A549 (cell line): ENCODE measurements at regions not wholly inside any gene's neighbourhood (a gene's known extent, or its start where the extent isn't known, plus 50 kb on each side); places are given as distances from the start of the nearest gene placed in this dataset.

Experiments used
- ATAC-seq, 2 experiments: fragments of 200-7000 bp in 1 of 2; fragments of >200 bp in 1 of 2; cut with Nextera tagmentation in 1 of 2; cut with Tn5 transposase in 1 of 2; 3 replicates each; pipeline versions ENCODE4 v1.8.0 to v1.9.1; 2018 to 2020; ENCODE audit warnings: mild to moderate bottlenecking in 1 of 2, moderate library complexity in 1 of 2
- CTCF ChIA-PET: fragments of 300-600 bp; sonication (Branson Sonifier 250); formaldehyde crosslinking; extraction: SDS; loops from one replicate; lab custom pipeline; 2021; ENCODE audit warnings: antibody characterized with exemption, inconsistent platforms; lab: Yijun Ruan, JAX
- POLR2A ChIA-PET: fragments of 350-600 bp; formaldehyde crosslinking; extraction: SDS; loops from one replicate; lab custom pipeline; 2021; ENCODE audit warnings: antibody characterized with exemption, inconsistent platforms; lab: Yijun Ruan, JAX
- DNase-seq, 2 experiments: peaks; one replicate each; pipeline versions ENCODE4 v3.0.0 to v3.0.0-alpha.2; 2011 to 2016; ENCODE audit warnings: low read depth in 1 of 2, low spot score in 1 of 2
- FAIRE-seq: peaks from 2 replicates; lab custom pipeline; 2011; peaks lifted over from hg19 to GRCh38; lab: Jason Lieb, UNC
- H3K27ac ChIP-seq, 2 experiments: fragments of >200 bp; sonication (Bioruptor Twin); formaldehyde crosslinking; 3 replicates each; pipeline ENCODE4 v1.5.1; 2016 to 2017
- H3K4me1 ChIP-seq: fragments of >200 bp; sonication (Bioruptor Twin); formaldehyde crosslinking; 3 replicates; pipeline ENCODE4 v1.6.1; 2016
- H3K4me2 ChIP-seq: fragments of >200 bp; sonication (Bioruptor Twin); formaldehyde crosslinking; 3 replicates; pipeline ENCODE4 v1.6.1; 2016
- H3K4me3 ChIP-seq: fragments of >200 bp; sonication (Bioruptor Twin); formaldehyde crosslinking; 3 replicates; pipeline ENCODE4 v1.5.1; 2016
- H3K9me3 ChIP-seq: fragments of >200 bp; sonication (Bioruptor Twin); formaldehyde crosslinking; 3 replicates; pipeline ENCODE4 v1.6.1; 2016
- BHLHE40 ChIP-seq: IDR thresholded peaks from 2 replicates; pipeline ENCODE4 v1.6.1; 2012; ENCODE audit warnings: low read depth, low read length, inconsistent platforms
- E2F6 ChIP-seq: IDR thresholded peaks from 2 replicates; pipeline ENCODE4 v1.6.1; 2012; ENCODE audit warnings: low read depth, borderline replicate concordance
- EHF ChIP-seq: fragments of 250-450 bp; sonication (Bioruptor Pico); IDR thresholded peaks from 2 replicates; pipeline ENCODE4 v1.5.0; 2020; ENCODE audit warnings: mild to moderate bottlenecking
- FOSB ChIP-seq: fragments of 250-450 bp; sonication (Bioruptor Pico); IDR thresholded peaks from 2 replicates; pipeline ENCODE4 v1.5.0; 2020; ENCODE audit warnings: mild to moderate bottlenecking, moderate library complexity
- FOXS1 ChIP-seq: fragments of 250-450 bp; sonication (Bioruptor Pico); IDR thresholded peaks from 2 replicates; pipeline ENCODE4 v1.5.0; 2020; ENCODE audit warnings: mild to moderate bottlenecking, moderate library complexity
- GATA3 ChIP-seq: IDR thresholded peaks from 2 replicates; pipeline ENCODE4 v1.6.1; 2012; ENCODE audit warnings: borderline replicate concordance
- HDAC2 ChIP-seq: fragments of 200-600 bp; sonication (generic); IDR thresholded peaks from 2 replicates; pipeline ENCODE4 v1.6.1; 2016
- HOXA7 ChIP-seq: fragments of 250-450 bp; sonication (Bioruptor Pico); IDR thresholded peaks from 2 replicates; pipeline ENCODE4 v1.5.0; 2020; ENCODE audit warnings: mild to moderate bottlenecking, moderate library complexity
- HOXB13 ChIP-seq: fragments of 250-450 bp; sonication (Bioruptor Pico); IDR thresholded peaks from 2 replicates; pipeline ENCODE4 v1.5.0; 2020; ENCODE audit warnings: low read depth, mild to moderate bottlenecking, moderate library complexity
- HOXB5 ChIP-seq: fragments of 250-450 bp; sonication (Bioruptor Pico); IDR thresholded peaks from 2 replicates; pipeline ENCODE4 v1.5.0; 2020; ENCODE audit warnings: mild to moderate bottlenecking, moderate library complexity
- JUNB ChIP-seq: fragments of >200 bp; sonication (Bioruptor Twin); formaldehyde crosslinking; IDR thresholded peaks from 2 replicates; pipeline ENCODE4 v1.6.1; 2016
- KDM1A ChIP-seq: fragments of 200-600 bp; sonication (generic); IDR thresholded peaks from 2 replicates; pipeline ENCODE4 v1.6.1; 2016; ENCODE audit warnings: low read depth, mild to moderate bottlenecking
- NPAS2 ChIP-seq: fragments of 250-450 bp; sonication (Bioruptor Pico); IDR thresholded peaks from 2 replicates; pipeline ENCODE4 v1.8.0; 2022; ENCODE audit warnings: mild to moderate bottlenecking, moderate library complexity, borderline replicate concordance
- NR3C1 ChIP-seq: fragments of >200 bp; sonication (Bioruptor Twin); formaldehyde crosslinking; IDR thresholded peaks from 3 replicates; pipeline ENCODE4 v1.6.1; 2017
- PHF8 ChIP-seq: fragments of 200-600 bp; sonication (generic); IDR thresholded peaks from 2 replicates; pipeline ENCODE4 v1.6.1; 2016; ENCODE audit warnings: low read depth, mild to moderate bottlenecking, antibody characterized with exemption, moderate library complexity, borderline replicate concordance
- POLR2AphosphoS2 ChIP-seq: conservative IDR thresholded peaks from 2 replicates; pipeline ENCODE4 v1.6.1; 2012; ENCODE audit warnings: low read length, improper control_type of control experiment, inconsistent platforms
- RARB ChIP-seq: fragments of 250-450 bp; sonication (Bioruptor Pico); IDR thresholded peaks from 2 replicates; pipeline ENCODE4 v1.8.0; 2021; ENCODE audit warnings: mild to moderate bottlenecking, moderate library complexity
- RFX5 ChIP-seq: fragments of 450-650 bp; IDR thresholded peaks from 2 replicates; pipeline ENCODE4 v1.7.1; 2014; ENCODE audit warnings: antibody characterized with exemption, mild to moderate bottlenecking, moderate library complexity
- ZC3H11A ChIP-seq: fragments of 450-650 bp; IDR thresholded peaks from 2 replicates; pipeline ENCODE4 v1.6.1; 2014; ENCODE audit warnings: antibody characterized with exemption, mild to moderate bottlenecking
- WGBS: methylation state at CpG from one replicate; pipeline ENCODE4 v1.1.6; 2017; ENCODE audit errors: missing lambda C conversion rate; 5-methylcytosine and 5-hydroxymethylcytosine counted together
- TF ChIP-seq, protein P1 (sequence below): IDR thresholded peaks from 2 replicates; pipeline ENCODE4 v1.6.1; 2012
- TF ChIP-seq, protein P2 (sequence below): fragments of 200-600 bp; sonication (generic); IDR thresholded peaks from 2 replicates; pipeline ENCODE4 v1.6.1; 2016; ENCODE audit warnings: antibody characterized with exemption, mild to moderate bottlenecking, moderate library complexity
- TF ChIP-seq, protein P3 (sequence below): fragments of 450-650 bp; IDR thresholded peaks from 2 replicates; pipeline ENCODE4 v1.6.1; 2014; ENCODE audit warnings: antibody characterized with exemption

GRCh38 chr7:115883629-115884028, 146.9 kb downstream of the TFEC start:
- DNase-seq (no peak), ATAC-seq (no peak), FAIRE-seq (no peak)
- ChIA-PET CTCF (no interaction called here), POLR2A (no interaction called here)
- Histone ChIP-seq H3K4me3 (no peak overlapping the region), H3K27ac (no peak overlapping the region), H3K4me1 (no peaks in the 10 kb centered on the region), H3K4me2 (no peak overlapping the region), H3K9me3 (no peaks in the 10 kb centered on the region)
- TF ChIP-seq JUNB: no peak
- no peak for TF ChIP-seq ZC3H11A
- TF ChIP-seq NR3C1: no peak
- no peak for TF ChIP-seq EHF (CRISPR knock-in tag)
- no peak for TF ChIP-seq FOXS1 (CRISPR knock-in tag)
- no peak for TF ChIP-seq NPAS2 (CRISPR knock-in tag)
- TF ChIP-seq GATA3: no peak
- TF ChIP-seq, protein P1, sequence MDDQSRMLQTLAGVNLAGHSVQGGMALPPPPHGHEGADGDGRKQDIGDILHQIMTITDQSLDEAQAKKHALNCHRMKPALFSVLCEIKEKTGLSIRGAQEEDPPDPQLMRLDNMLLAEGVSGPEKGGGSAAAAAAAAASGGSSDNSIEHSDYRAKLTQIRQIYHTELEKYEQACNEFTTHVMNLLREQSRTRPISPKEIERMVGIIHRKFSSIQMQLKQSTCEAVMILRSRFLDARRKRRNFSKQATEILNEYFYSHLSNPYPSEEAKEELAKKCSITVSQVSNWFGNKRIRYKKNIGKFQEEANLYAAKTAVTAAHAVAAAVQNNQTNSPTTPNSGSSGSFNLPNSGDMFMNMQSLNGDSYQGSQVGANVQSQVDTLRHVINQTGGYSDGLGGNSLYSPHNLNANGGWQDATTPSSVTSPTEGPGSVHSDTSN: no peak
- no peak for TF ChIP-seq HOXA7
- no peak for TF ChIP-seq RARB (CRISPR knock-in tag)
- no peak for TF ChIP-seq HDAC2
- TF ChIP-seq KDM1A: no peak
- no peak for TF ChIP-seq HOXB5 (CRISPR knock-in tag)
- WGBS: 38% methylated on average over 6 of the region's 6 CpGs

GRCh38 chr7:115881476-115881875, 149.1 kb downstream of the TFEC start:
- CTCF ChIA-PET: no interaction called here
- WGBS: 57% methylated on average over 2 of the region's 2 CpGs
- no peak for FAIRE-seq

More at GRCh38 chr7:115881476-115881875, 149.1 kb downstream of the TFEC start:
- DNase-seq (no peak), ATAC-seq (no peak)
- no peaks in the 10 kb centered on the region for H3K9me3 ChIP-seq
- POLR2A ChIA-PET: no interaction called here
- TF ChIP-seq EHF (CRISPR knock-in tag): no peak
- no peak for TF ChIP-seq RARB (CRISPR knock-in tag)
- no peak for TF ChIP-seq BHLHE40
- TF ChIP-seq RFX5: no peak
- TF ChIP-seq HOXB13 (CRISPR knock-in tag): no peak
- TF ChIP-seq, protein P2, sequence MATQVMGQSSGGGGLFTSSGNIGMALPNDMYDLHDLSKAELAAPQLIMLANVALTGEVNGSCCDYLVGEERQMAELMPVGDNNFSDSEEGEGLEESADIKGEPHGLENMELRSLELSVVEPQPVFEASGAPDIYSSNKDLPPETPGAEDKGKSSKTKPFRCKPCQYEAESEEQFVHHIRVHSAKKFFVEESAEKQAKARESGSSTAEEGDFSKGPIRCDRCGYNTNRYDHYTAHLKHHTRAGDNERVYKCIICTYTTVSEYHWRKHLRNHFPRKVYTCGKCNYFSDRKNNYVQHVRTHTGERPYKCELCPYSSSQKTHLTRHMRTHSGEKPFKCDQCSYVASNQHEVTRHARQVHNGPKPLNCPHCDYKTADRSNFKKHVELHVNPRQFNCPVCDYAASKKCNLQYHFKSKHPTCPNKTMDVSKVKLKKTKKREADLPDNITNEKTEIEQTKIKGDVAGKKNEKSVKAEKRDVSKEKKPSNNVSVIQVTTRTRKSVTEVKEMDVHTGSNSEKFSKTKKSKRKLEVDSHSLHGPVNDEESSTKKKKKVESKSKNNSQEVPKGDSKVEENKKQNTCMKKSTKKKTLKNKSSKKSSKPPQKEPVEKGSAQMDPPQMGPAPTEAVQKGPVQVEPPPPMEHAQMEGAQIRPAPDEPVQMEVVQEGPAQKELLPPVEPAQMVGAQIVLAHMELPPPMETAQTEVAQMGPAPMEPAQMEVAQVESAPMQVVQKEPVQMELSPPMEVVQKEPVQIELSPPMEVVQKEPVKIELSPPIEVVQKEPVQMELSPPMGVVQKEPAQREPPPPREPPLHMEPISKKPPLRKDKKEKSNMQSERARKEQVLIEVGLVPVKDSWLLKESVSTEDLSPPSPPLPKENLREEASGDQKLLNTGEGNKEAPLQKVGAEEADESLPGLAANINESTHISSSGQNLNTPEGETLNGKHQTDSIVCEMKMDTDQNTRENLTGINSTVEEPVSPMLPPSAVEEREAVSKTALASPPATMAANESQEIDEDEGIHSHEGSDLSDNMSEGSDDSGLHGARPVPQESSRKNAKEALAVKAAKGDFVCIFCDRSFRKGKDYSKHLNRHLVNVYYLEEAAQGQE: no peak
- no peak for TF ChIP-seq PHF8
- TF ChIP-seq E2F6: no peak
- TF ChIP-seq, protein P3, sequence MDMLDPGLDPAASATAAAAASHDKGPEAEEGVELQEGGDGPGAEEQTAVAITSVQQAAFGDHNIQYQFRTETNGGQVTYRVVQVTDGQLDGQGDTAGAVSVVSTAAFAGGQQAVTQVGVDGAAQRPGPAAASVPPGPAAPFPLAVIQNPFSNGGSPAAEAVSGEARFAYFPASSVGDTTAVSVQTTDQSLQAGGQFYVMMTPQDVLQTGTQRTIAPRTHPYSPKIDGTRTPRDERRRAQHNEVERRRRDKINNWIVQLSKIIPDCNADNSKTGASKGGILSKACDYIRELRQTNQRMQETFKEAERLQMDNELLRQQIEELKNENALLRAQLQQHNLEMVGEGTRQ: no peak
- TF ChIP-seq POLR2AphosphoS2: no peak
- TF ChIP-seq FOSB (CRISPR knock-in tag): no peak
- no peak overlapping the region for H3K4me2 ChIP-seq
- H3K27ac ChIP-seq: no peak overlapping the region
- no peak overlapping the region for H3K4me3 ChIP-seq
- no peaks in the 10 kb centered on the region for H3K4me1 ChIP-seq
